ENCODE measurements at regions not wholly inside any gene's neighbourhood (a gene's known extent, or its start where the extent isn't known, plus 50 kb on each side); places are given as distances from the start of the nearest gene placed in this dataset.

DNA sequence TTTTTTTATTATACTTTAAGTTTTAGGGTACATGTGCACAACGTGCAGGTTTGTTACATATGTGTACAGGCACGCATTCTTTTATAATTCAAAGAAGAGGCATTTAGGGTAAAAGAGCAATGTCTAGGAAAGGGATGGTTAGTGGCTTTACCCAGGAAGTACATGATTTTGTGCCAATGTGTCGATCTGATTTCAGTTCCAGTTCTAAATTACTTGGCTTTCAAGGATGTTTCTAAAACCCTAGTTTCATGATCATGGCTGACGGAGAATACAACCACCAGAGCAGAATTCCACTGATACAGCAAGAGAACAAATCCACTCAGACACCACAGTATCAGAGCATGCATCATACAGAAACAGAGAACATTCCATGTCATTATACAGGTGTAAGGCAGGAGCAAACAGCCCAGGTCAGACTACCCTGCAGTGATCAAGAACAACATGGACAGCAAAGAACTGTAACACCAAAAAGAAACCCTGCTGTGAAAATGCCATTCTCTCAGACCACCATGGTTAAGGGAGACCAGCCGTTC is 116.7 kb upstream of the STK17B start:
- Histone ChIP-seq H3F3A (ENCODE audit: control insufficient read depth, insufficient read depth) (no peaks in the 10 kb centered on the region), H3K4me3 (ENCODE audit: low read length) (no peak overlapping the region), H3K9me3 (ENCODE audit: control insufficient read depth, insufficient read depth, low read length) (no peaks in the 10 kb centered on the region), H4K20me1 (ENCODE audit: control insufficient read depth, insufficient read depth, low read depth, low read length) (no peaks in the 10 kb centered on the region), H3K27me3 (ENCODE audit: control insufficient read depth, low read length) (no peaks in the 10 kb centered on the region), H3K36me3 (ENCODE audit: control insufficient read depth, low read length) (no peaks in the 10 kb centered on the region), H3K79me2 (ENCODE audit: control insufficient read depth, low read length) (no peaks in the 10 kb centered on the region), H3K4me2 (ENCODE audit: low read length) (no peak overlapping the region), H3K4me1 (ENCODE audit: control insufficient read depth, low read length) (peaks cover 20% of the 10 kb centered on the region), H3K27ac (ENCODE audit: low read depth, low read length) (no peak overlapping the region), H3K9me2 (replicated peaks; ENCODE audit: control insufficient read depth, low read length) (no peaks in the 10 kb centered on the region)
- TF ChIP-seq CTCF (IDR thresholded peaks at IDR 0.05; ENCODE audit: low read depth, low read length, poor library complexity, severe bottlenecking), result no peak
- no peak for TF ChIP-seq EZH2phosphoT487 (IDR thresholded peaks at IDR 0.05; ENCODE audit: borderline replicate concordance, low read length)

- TF ChIP-seq EZH2phosphoT487 (IDR thresholded peaks at IDR 0.05; ENCODE audit: borderline replicate concordance, low read length), result no peak
- TF ChIP-seq CTCF (IDR thresholded peaks at IDR 0.05; ENCODE audit: low read depth, low read length, poor library complexity, severe bottlenecking), result no peak
- no peaks in the 10 kb centered on the region for H3F3A ChIP-seq (ENCODE audit: control insufficient read depth, insufficient read depth)
- peaks cover 20% of the 10 kb centered on the region for H3K4me1 ChIP-seq (ENCODE audit: control insufficient read depth, low read length)
- no peaks in the 10 kb centered on the region for H3K27me3 ChIP-seq (ENCODE audit: control insufficient read depth, low read length)
- H3K79me2 ChIP-seq (ENCODE audit: control insufficient read depth, low read length), result no peaks in the 10 kb centered on the region
- H3K9me2 ChIP-seq (replicated peaks; ENCODE audit: control insufficient read depth, low read length), result no peaks in the 10 kb centered on the region
- H3K36me3 ChIP-seq (ENCODE audit: control insufficient read depth, low read length), result no peaks in the 10 kb centered on the region
- peak overlapping the region; percentile 36 for H3K4me2 ChIP-seq (ENCODE audit: low read length)
- no peaks in the 10 kb centered on the region for H4K20me1 ChIP-seq (ENCODE audit: control insufficient read depth, insufficient read depth, low read depth, low read length)
- H3K4me3 ChIP-seq (ENCODE audit: low read length), result no peak overlapping the region
- no peaks in the 10 kb centered on the region for H3K9me3 ChIP-seq (ENCODE audit: control insufficient read depth, insufficient read depth, low read length)
- no peak overlapping the region for H3K27ac ChIP-seq (ENCODE audit: low read depth, low read length)
Measured at GRCh38 chr2:196289000-196289399, 117.6 kb upstream of the STK17B start.

- Histone ChIP-seq H4K20me1 (ENCODE audit: control insufficient read depth, insufficient read depth, low read depth, low read length) (no peaks in the 10 kb centered on the region), H3K4me1 (ENCODE audit: control insufficient read depth, low read length) (peaks cover 24% of the 10 kb centered on the region), H3K4me3 (ENCODE audit: low read length) (no peak overlapping the region), H3K36me3 (ENCODE audit: control insufficient read depth, low read length) (no peaks in the 10 kb centered on the region), H3K27me3 (ENCODE audit: control insufficient read depth, low read length) (no peaks in the 10 kb centered on the region), H3K4me2 (ENCODE audit: low read length) (no peak overlapping the region), H3K27ac (ENCODE audit: low read depth, low read length) (no peak overlapping the region), H3K9me2 (replicated peaks; ENCODE audit: control insufficient read depth, low read length) (no peaks in the 10 kb centered on the region), H3K79me2 (ENCODE audit: control insufficient read depth, low read length) (no peaks in the 10 kb centered on the region), H3F3A (ENCODE audit: control insufficient read depth, insufficient read depth) (no peaks in the 10 kb centered on the region), H3K9me3 (ENCODE audit: control insufficient read depth, insufficient read depth, low read length) (no peaks in the 10 kb centered on the region)
- TF ChIP-seq EZH2phosphoT487 (IDR thresholded peaks at IDR 0.05; ENCODE audit: borderline replicate concordance, low read length) (no peak), CTCF (IDR thresholded peaks at IDR 0.05; ENCODE audit: low read depth, low read length, poor library complexity, severe bottlenecking) (no peak)
Measured at GRCh38 chr2:196290136-196290535, 118.8 kb upstream of the STK17B start.

Data from DOHH2 (cell line).